ENCODE measurements at regions not wholly inside any gene's neighbourhood (a gene's known extent, or its start where the extent isn't known, plus 50 kb on each side); places are given as distances from the start of the nearest gene placed in this dataset.

DNA sequence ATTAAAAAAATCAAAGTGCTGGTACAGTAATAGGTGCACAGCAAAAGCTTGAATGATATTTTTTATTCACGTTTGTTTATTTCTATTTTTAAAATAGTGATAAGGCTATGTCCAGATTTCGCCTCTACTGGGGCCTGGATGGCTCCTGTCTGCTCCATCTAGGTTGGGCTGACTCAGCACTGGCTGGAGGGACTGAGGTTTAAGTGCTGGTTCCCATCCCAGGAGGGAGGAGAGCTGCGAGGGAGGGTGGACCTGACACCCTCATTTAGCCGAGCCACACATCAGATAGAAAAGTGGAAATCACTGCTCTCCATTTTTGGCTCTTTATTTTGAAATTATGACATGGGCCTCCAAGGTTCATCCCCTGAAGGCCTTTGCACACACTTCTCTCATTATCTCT lies 95.4 kb upstream of the AGBL1 start:
- intact Hi-C loops (cut with micrococcal nuclease) = no loop called here
- Mint-ChIP-seq H3K36me3 (no peaks in the 10 kb centered on the region), H3K27ac (no peak overlapping the region), H3K4me3 (no peak overlapping the region), H3K9me3 (no peaks in the 10 kb centered on the region), H3K4me1 (peaks cover 0 to 5% of the 10 kb centered on the region in 2 donors), H3K27me3 (ENCODE audit: low read depth in 2 of 2) (peaks cover 8 to 14% of the 10 kb centered on the region in 2 donors)
- Histone ChIP-seq H3K4me1 (ENCODE audit: control insufficient read depth, insufficient read depth, low read length) (no peaks in the 10 kb centered on the region), H3K9me3 (ENCODE audit: control insufficient read depth, insufficient read depth, low read length) (no peaks in the 10 kb centered on the region), H3K36me3 (ENCODE audit: control insufficient read depth, insufficient read depth, low read length) (no peaks in the 10 kb centered on the region), H3K27me3 (ENCODE audit: control insufficient read depth, insufficient read depth, low read length) (no peaks in the 10 kb centered on the region), H3K4me3 (ENCODE audit: low read length) (no peak overlapping the region), H3K27ac (ENCODE audit: low read length) (no peak overlapping the region)
- TF ChIP-seq, protein P1, sequence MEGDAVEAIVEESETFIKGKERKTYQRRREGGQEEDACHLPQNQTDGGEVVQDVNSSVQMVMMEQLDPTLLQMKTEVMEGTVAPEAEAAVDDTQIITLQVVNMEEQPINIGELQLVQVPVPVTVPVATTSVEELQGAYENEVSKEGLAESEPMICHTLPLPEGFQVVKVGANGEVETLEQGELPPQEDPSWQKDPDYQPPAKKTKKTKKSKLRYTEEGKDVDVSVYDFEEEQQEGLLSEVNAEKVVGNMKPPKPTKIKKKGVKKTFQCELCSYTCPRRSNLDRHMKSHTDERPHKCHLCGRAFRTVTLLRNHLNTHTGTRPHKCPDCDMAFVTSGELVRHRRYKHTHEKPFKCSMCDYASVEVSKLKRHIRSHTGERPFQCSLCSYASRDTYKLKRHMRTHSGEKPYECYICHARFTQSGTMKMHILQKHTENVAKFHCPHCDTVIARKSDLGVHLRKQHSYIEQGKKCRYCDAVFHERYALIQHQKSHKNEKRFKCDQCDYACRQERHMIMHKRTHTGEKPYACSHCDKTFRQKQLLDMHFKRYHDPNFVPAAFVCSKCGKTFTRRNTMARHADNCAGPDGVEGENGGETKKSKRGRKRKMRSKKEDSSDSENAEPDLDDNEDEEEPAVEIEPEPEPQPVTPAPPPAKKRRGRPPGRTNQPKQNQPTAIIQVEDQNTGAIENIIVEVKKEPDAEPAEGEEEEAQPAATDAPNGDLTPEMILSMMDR (IDR thresholded peaks at IDR 0.05) = no peak
- no peak for ATAC-seq
- DNase-seq = no peak
- WGBS (ENCODE audit: insufficient coverage) = 86% methylated on average over 4 of the region's 4 CpGs

GRCh38 chr15:85986116-85986515 lies 93.6 kb upstream of the AGBL1 start:
- Mint-ChIP-seq H3K4me3 (no peak overlapping the region), H3K27ac (no peak overlapping the region), H3K9me3 (no peaks in the 10 kb centered on the region), H3K27me3 (ENCODE audit: low read depth in 2 of 2) (peaks cover 0 to 8% of the 10 kb centered on the region in 2 donors), H3K4me1 (peaks cover 0 to 5% of the 10 kb centered on the region in 2 donors), H3K36me3 (no peaks in the 10 kb centered on the region)
- intact Hi-C loops (cut with micrococcal nuclease) = no loop called here
- H3K36me3 ChIP-seq (ENCODE audit: control insufficient read depth, insufficient read depth, low read length) = no peaks in the 10 kb centered on the region
- H3K27me3 ChIP-seq (ENCODE audit: control insufficient read depth, insufficient read depth, low read length) = no peaks in the 10 kb centered on the region
- no peaks in the 10 kb centered on the region for H3K9me3 ChIP-seq (ENCODE audit: control insufficient read depth, insufficient read depth, low read length)
- 84% methylated on average over 4 of the region's 4 CpGs for WGBS (ENCODE audit: insufficient coverage)
- H3K27ac ChIP-seq (ENCODE audit: low read length) = no peak overlapping the region
- ATAC-seq (no peak), DNase-seq (no peak)
- H3K4me1 ChIP-seq (ENCODE audit: control insufficient read depth, insufficient read depth, low read length) = no peaks in the 10 kb centered on the region
- TF ChIP-seq, protein P1 (IDR thresholded peaks at IDR 0.05) = no peak
- no peak overlapping the region for H3K4me3 ChIP-seq (ENCODE audit: low read length)

DNA sequence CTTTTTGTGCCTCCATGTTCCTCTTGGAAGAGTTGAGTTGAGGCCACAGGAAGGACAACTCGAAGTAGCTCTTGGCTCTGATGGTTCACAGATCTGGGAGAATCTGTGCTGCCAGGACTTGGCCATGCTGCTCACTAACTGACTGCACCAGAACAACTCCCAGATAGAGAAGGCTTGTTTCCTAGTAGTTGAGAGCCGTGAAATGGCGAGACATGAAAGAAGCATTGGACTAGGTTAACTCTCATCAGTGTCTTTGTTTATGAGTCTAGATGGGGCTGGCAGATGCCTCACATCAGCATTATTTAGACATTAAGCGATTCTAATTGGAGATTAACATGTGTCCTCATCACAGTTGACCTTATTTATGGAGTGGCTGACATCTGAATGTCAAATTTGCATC lies 92.9 kb upstream of the AGBL1 start:
- H3K27me3 ChIP-seq (ENCODE audit: control insufficient read depth, insufficient read depth, low read length) = no peaks in the 10 kb centered on the region
- Mint-ChIP-seq H3K4me1 (peaks cover 0 to 5% of the 10 kb centered on the region in 2 donors), H3K4me3 (no peak overlapping the region), H3K9me3 (no peaks in the 10 kb centered on the region), H3K36me3 (no peaks in the 10 kb centered on the region), H3K27ac (no peak overlapping the region), H3K27me3 (ENCODE audit: low read depth in 2 of 2) (peaks cover 0 to 8% of the 10 kb centered on the region in 2 donors)
- TF ChIP-seq, protein P1 (IDR thresholded peaks at IDR 0.05) = no peak
- H3K9me3 ChIP-seq (ENCODE audit: control insufficient read depth, insufficient read depth, low read length) = no peaks in the 10 kb centered on the region
- 84% methylated on average over 4 of the region's 4 CpGs for WGBS (ENCODE audit: insufficient coverage)
- no peak for ATAC-seq
- H3K4me1 ChIP-seq (ENCODE audit: control insufficient read depth, insufficient read depth, low read length) = no peaks in the 10 kb centered on the region
- DNase-seq = no peak
- intact Hi-C loops (cut with micrococcal nuclease) = no loop called here
- no peaks in the 10 kb centered on the region for H3K36me3 ChIP-seq (ENCODE audit: control insufficient read depth, insufficient read depth, low read length)
- H3K27ac ChIP-seq (ENCODE audit: low read length) = no peak overlapping the region
- no peak overlapping the region for H3K4me3 ChIP-seq (ENCODE audit: low read length)

DNA sequence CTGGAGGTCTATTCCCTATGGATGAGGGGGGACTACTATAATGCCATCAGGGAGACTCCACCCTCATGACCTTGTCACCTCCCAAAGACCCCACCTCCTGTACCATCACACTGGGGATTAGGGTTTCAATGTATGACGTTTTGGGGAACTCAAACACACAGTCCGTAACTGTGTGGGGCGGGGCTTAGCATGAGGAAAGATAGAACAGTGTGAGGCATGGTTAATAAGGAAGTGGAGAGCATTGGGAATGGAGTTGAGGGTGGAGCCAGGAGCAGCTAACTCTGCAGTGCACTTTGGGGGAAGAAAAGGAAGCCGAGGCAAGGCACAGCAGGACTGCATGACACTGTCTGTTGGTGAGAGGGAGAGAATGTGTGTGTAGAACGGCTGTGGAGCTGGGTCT lies 90.9 kb upstream of the AGBL1 start:
- Mint-ChIP-seq H3K9me3 (no peaks in the 10 kb centered on the region), H3K4me3 (no peak overlapping the region), H3K4me1 (peaks cover 0 to 5% of the 10 kb centered on the region in 2 donors), H3K27me3 (ENCODE audit: low read depth in 2 of 2) (peaks cover 3 to 8% of the 10 kb centered on the region in 2 donors), H3K36me3 (no peaks in the 10 kb centered on the region), H3K27ac (no peak overlapping the region)
- ATAC-seq (no peak), DNase-seq (no peak)
- intact Hi-C loops (cut with micrococcal nuclease) = no loop called here
- no peak overlapping the region for H3K4me3 ChIP-seq (ENCODE audit: low read length)
- no peaks in the 10 kb centered on the region for H3K27me3 ChIP-seq (ENCODE audit: control insufficient read depth, insufficient read depth, low read length)
- TF ChIP-seq, protein P1 (IDR thresholded peaks at IDR 0.05) = no peak
- H3K4me1 ChIP-seq (ENCODE audit: control insufficient read depth, insufficient read depth, low read length) = no peaks in the 10 kb centered on the region
- H3K9me3 ChIP-seq (ENCODE audit: control insufficient read depth, insufficient read depth, low read length) = no peaks in the 10 kb centered on the region
- no peak overlapping the region for H3K27ac ChIP-seq (ENCODE audit: low read length)
- 59% methylated on average over 5 of the region's 5 CpGs for WGBS (ENCODE audit: insufficient coverage)
- H3K36me3 ChIP-seq (ENCODE audit: control insufficient read depth, insufficient read depth, low read length) = no peaks in the 10 kb centered on the region
